ENCODE measurements at regions not wholly inside any gene's neighbourhood (a gene's known extent, or its start where the extent isn't known, plus 50 kb on each side); places are given as distances from the start of the nearest gene placed in this dataset.

- no peak overlapping the region for H3K4me3 ChIP-seq (ENCODE audit: low read length)
- no peaks in the 10 kb centered on the region for H3K9me2 ChIP-seq (replicated peaks; ENCODE audit: low read length)
- no peak overlapping the region for H3K9ac ChIP-seq (ENCODE audit: low read length)
- DNase-seq, result no peak
- CTCF ChIA-PET, result no interaction called here
- H3F3A ChIP-seq (ENCODE audit: low read length, unreplicated experiment), result no peaks in the 10 kb centered on the region
- no peak overlapping the region for H3K27ac ChIP-seq (ENCODE audit: low read length)
- intact Hi-C loops (cut with micrococcal nuclease), result no loop called here
- no peaks in the 10 kb centered on the region for H4K20me1 ChIP-seq (ENCODE audit: low read length)
- H3K4me1 ChIP-seq (ENCODE audit: insufficient read depth, low read length), result no peaks in the 10 kb centered on the region
- no peak for ATAC-seq
- H3K9me3 ChIP-seq (ENCODE audit: low read length), result no peaks in the 10 kb centered on the region
- POLR2A ChIA-PET (ENCODE audit: unreplicated experiment), result no interaction called here
- H3K27me3 ChIP-seq (ENCODE audit: low read length), result peaks cover 11% of the 10 kb centered on the region
- BruUV-seq (replicated peaks), result no TSS peak
- no peak overlapping the region for H2AFZ ChIP-seq (ENCODE audit: low read length)
- no peak overlapping the region for H3K4me2 ChIP-seq (ENCODE audit: low read length)
- H3K79me2 ChIP-seq (ENCODE audit: low read length), result no peaks in the 10 kb centered on the region
- TF ChIP-seq EZH2phosphoT487 (IDR thresholded peaks at IDR 0.05; ENCODE audit: borderline replicate concordance, low read length) (no peak), CTCF (conservative IDR thresholded peaks at IDR 0.05; ENCODE audit: low read depth, low read length) (no peak), EZH2 (IDR thresholded peaks at IDR 0.05; ENCODE audit: low read length, unreplicated experiment) (no peak)
- H3K36me3 ChIP-seq (ENCODE audit: low read depth, low read length), result no peaks in the 10 kb centered on the region
Measured at GRCh38 chr16:73427164-73427563, 379.2 kb upstream of the ZFHX3 start.

DNA sequence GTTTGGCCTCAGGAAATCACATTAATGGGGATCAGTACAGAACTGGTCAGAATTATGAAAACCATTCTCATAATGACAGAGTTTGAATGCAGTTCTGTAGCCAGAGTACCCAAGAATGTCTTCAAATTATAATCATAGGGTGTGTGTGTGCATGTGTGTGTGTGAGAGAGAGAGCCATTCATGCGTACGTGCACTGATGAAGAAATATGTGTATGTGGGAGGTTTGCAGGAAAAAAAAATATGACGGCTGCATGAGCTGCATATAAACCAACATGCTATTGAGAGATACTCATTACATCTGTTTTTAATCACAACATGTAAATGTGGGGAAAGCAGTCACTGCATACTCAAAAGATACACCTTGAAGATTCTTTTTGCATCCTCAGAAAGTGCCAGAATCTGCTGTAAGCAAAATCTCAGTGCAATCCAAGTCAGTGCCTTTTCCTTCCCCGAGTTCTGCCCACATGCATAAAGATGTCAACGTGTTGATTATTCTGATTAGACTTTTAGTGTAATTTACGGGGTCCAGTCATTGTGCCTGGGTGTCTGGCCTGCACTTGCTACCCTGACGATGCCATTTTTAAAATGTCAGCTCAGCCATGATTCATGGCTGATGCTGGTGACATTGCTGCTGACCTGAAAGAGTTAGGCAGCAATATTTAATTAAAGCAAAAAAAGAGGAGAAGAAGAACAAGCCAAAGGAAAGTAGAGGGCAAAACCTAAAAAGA is 378.7 kb upstream of the ZFHX3 start:
- DNase-seq, result no peak
- CTCF ChIA-PET, result no interaction called here

More for the DNA sequence above, 378.7 kb upstream of the ZFHX3 start:
- Histone ChIP-seq H3K36me3 (ENCODE audit: low read depth, low read length) (no peaks in the 10 kb centered on the region), H2AFZ (ENCODE audit: low read length) (no peak overlapping the region), H3F3A (ENCODE audit: low read length, unreplicated experiment) (no peaks in the 10 kb centered on the region), H3K4me3 (ENCODE audit: low read length) (no peak overlapping the region), H3K4me1 (ENCODE audit: insufficient read depth, low read length) (no peaks in the 10 kb centered on the region), H3K9me3 (ENCODE audit: low read length) (no peaks in the 10 kb centered on the region), H4K20me1 (ENCODE audit: low read length) (no peaks in the 10 kb centered on the region), H3K9ac (ENCODE audit: low read length) (no peak overlapping the region), H3K27me3 (ENCODE audit: low read length) (peaks cover 8% of the 10 kb centered on the region), H3K27ac (ENCODE audit: low read length) (no peak overlapping the region), H3K4me2 (ENCODE audit: low read length) (no peak overlapping the region), H3K9me2 (replicated peaks; ENCODE audit: low read length) (no peaks in the 10 kb centered on the region), H3K79me2 (ENCODE audit: low read length) (no peaks in the 10 kb centered on the region)
- BruUV-seq (replicated peaks), result no TSS peak
- intact Hi-C loops (cut with micrococcal nuclease), result no loop called here
- TF ChIP-seq CTCF (conservative IDR thresholded peaks at IDR 0.05; ENCODE audit: low read depth, low read length) (no peak), EZH2 (IDR thresholded peaks at IDR 0.05; ENCODE audit: low read length, unreplicated experiment) (no peak), EZH2phosphoT487 (IDR thresholded peaks at IDR 0.05; ENCODE audit: borderline replicate concordance, low read length) (no peak)
- no peak for ATAC-seq
- POLR2A ChIA-PET (ENCODE audit: unreplicated experiment), result no interaction called here

Data from PC-3 (cell line).